H9 (cell line): ENCODE measurements at regions not wholly inside any gene's neighbourhood (a gene's known extent, or its start where the extent isn't known, plus 50 kb on each side); places are given as distances from the start of the nearest gene placed in this dataset.

Experiments
- DNase-seq: peaks from one replicate; pipeline ENCODE4 v3.0.0-alpha.2; 2017
- H2AFZ ChIP-seq: one replicate; pipeline ENCODE4 v1.6.1; 2013; ENCODE audit warnings: mild to moderate bottlenecking, low read length, control low read depth, moderate library complexity
- H2AK5ac ChIP-seq: 2 replicates; pipeline ENCODE4 v1.6.1; 2013; ENCODE audit warnings: low read length, control low read depth, mixed read lengths; ENCODE audit not compliant: insufficient read length
- H2BK120ac ChIP-seq: one replicate; pipeline ENCODE4 v1.6.1; 2013; ENCODE audit warnings: low read depth, mild to moderate bottlenecking, low read length, control low read depth, inconsistent platforms; ENCODE audit not compliant: poor library complexity, severe bottlenecking
- H2BK12ac ChIP-seq: 2 replicates; pipeline ENCODE4 v1.6.1; 2013; ENCODE audit warnings: low read length, control low read depth, mixed read lengths, low read depth; ENCODE audit not compliant: insufficient read length
- H2BK15ac ChIP-seq: 2 replicates; pipeline ENCODE4 v1.6.1; 2013; ENCODE audit warnings: low read depth, low read length, control low read depth
- H2BK20ac ChIP-seq: one replicate; pipeline ENCODE4 v1.6.1; 2013; ENCODE audit warnings: low read depth, mild to moderate bottlenecking, low read length, control low read depth, inconsistent platforms; ENCODE audit not compliant: poor library complexity, severe bottlenecking
- H2BK5ac ChIP-seq: 2 replicates; pipeline ENCODE4 v1.6.1; 2013; ENCODE audit warnings: low read length, control low read depth, mixed read lengths; ENCODE audit not compliant: insufficient read length
- H3K14ac ChIP-seq: 2 replicates; pipeline ENCODE4 v1.6.1; 2013; ENCODE audit warnings: low read length, control low read depth; ENCODE audit not compliant: insufficient read depth
- H3K18ac ChIP-seq: 2 replicates; pipeline ENCODE4 v1.6.1; 2013; ENCODE audit warnings: low read depth, mild to moderate bottlenecking, mixed read lengths, low read length, control low read depth; ENCODE audit not compliant: insufficient read length
- H3K23ac ChIP-seq: 2 replicates; pipeline ENCODE4 v1.6.1; 2013; ENCODE audit warnings: low read length, control low read depth, mixed read lengths, low read depth; ENCODE audit not compliant: insufficient read length
- H3K23me2 ChIP-seq: 2 replicates; pipeline ENCODE4 v1.6.1; 2013; ENCODE audit warnings: low read depth, mild to moderate bottlenecking, mixed read lengths, low read length, control low read depth; ENCODE audit not compliant: insufficient read length, poor library complexity, severe bottlenecking
- H3K27ac ChIP-seq: 2 replicates; pipeline ENCODE4 v1.5.1; 2013; ENCODE audit warnings: low read length, control low read depth, mixed read lengths, low read depth; ENCODE audit not compliant: insufficient read length
- H3K27me3 ChIP-seq: 2 replicates; pipeline ENCODE4 v1.6.1; 2013; ENCODE audit warnings: low read length, control low read depth, inconsistent platforms; ENCODE audit not compliant: insufficient read depth
- H3K4ac ChIP-seq: 2 replicates; pipeline ENCODE4 v1.6.1; 2013; ENCODE audit warnings: low read depth, mild to moderate bottlenecking, control low read depth, inconsistent platforms, low read length, moderate library complexity
- H3K4me1 ChIP-seq: 2 replicates; pipeline ENCODE4 v1.6.1; 2013; ENCODE audit warnings: low read length, control low read depth, inconsistent platforms; ENCODE audit not compliant: insufficient read depth
- H3K4me2 ChIP-seq: 2 replicates; pipeline ENCODE4 v1.6.1; 2013; ENCODE audit warnings: low read length, control low read depth, mixed read lengths; ENCODE audit not compliant: insufficient read length, insufficient read depth
- H3K56ac ChIP-seq: 2 replicates; pipeline ENCODE4 v1.6.1; 2013; ENCODE audit warnings: low read depth, mild to moderate bottlenecking, mixed read lengths, low read length, control low read depth; ENCODE audit not compliant: insufficient read length
- H3K79me1 ChIP-seq: 2 replicates; pipeline ENCODE4 v1.6.1; 2013; ENCODE audit warnings: low read depth, mild to moderate bottlenecking, moderate library complexity, low read length, control low read depth, inconsistent platforms; ENCODE audit not compliant: insufficient read depth, poor library complexity, severe bottlenecking
- H3K79me2 ChIP-seq: 2 replicates; pipeline ENCODE4 v1.6.1; 2013; ENCODE audit warnings: low read length, control low read depth, inconsistent platforms; ENCODE audit not compliant: insufficient read depth
- H3K9ac ChIP-seq: 2 replicates; pipeline ENCODE4 v1.6.1; 2013; ENCODE audit warnings: low read length, control low read depth, mixed read lengths; ENCODE audit not compliant: insufficient read length; ENCODE audit errors: extremely low read depth
- H3K9me3 ChIP-seq: one replicate; pipeline ENCODE4 v1.6.1; 2013; ENCODE audit warnings: low read depth, low read length, inconsistent platforms; ENCODE audit not compliant: control insufficient read depth
- H3T11ph ChIP-seq: one replicate; pipeline ENCODE4 v1.6.1; 2013; ENCODE audit warnings: mild to moderate bottlenecking, low read length, control low read depth, inconsistent platforms
- H4K20me1 ChIP-seq: one replicate; pipeline ENCODE4 v1.6.1; 2013; ENCODE audit not compliant: control insufficient read depth, insufficient read length, insufficient read depth
- H4K5ac ChIP-seq: 2 replicates; pipeline ENCODE4 v1.6.1; 2013; ENCODE audit warnings: low read depth, mild to moderate bottlenecking, mixed read lengths, low read length, control low read depth; ENCODE audit not compliant: insufficient read length
- H4K8ac ChIP-seq: replicated peaks from 2 replicates; pipeline ENCODE4 v1.6.1; 2013; ENCODE audit warnings: low read length, control low read depth, mixed read lengths, low read depth; ENCODE audit not compliant: insufficient read length
- H4K91ac ChIP-seq: 2 replicates; pipeline ENCODE4 v1.6.1; 2013; ENCODE audit warnings: low read depth, mild to moderate bottlenecking, moderate library complexity, mixed read lengths, low read length, control low read depth; ENCODE audit not compliant: insufficient read length
- H3K27ac Mint-ChIP-seq, 3 experiments: 2 replicates in 2 of 3; 3 replicates in 1 of 3; pipeline ENCODE4 v1.8.0; 2020 to 2021; ENCODE audit warnings: mixed read lengths in 3 of 3, mild to moderate bottlenecking in 1 of 3, moderate library complexity in 1 of 3
- H3K27me3 Mint-ChIP-seq: 2 replicates; pipeline ENCODE4 v1.8.0; 2021; ENCODE audit warnings: low read depth, mild to moderate bottlenecking, moderate library complexity, mixed read lengths
- H3K36me3 Mint-ChIP-seq, 3 experiments: 2 replicates in 2 of 3; 3 replicates in 1 of 3; pipeline ENCODE4 v1.8.0; 2020 to 2021; ENCODE audit warnings: low read depth in 3 of 3, mixed read lengths in 3 of 3; ENCODE audit not compliant: insufficient read depth in 1 of 3
- H3K4me1 Mint-ChIP-seq, 2 experiments: 2 replicates each; pipeline ENCODE4 v1.8.0; 2020; ENCODE audit warnings: mixed read lengths in 2 of 2
- H3K4me3 Mint-ChIP-seq, 2 experiments: 2 replicates in 1 of 2; 3 replicates in 1 of 2; pipeline ENCODE4 v1.8.0; 2020 to 2021; ENCODE audit warnings: mild to moderate bottlenecking in 2 of 2, mixed read lengths in 2 of 2, moderate library complexity in 1 of 2
- H3K9me3 Mint-ChIP-seq, 2 experiments: 2 replicates in 1 of 2; 3 replicates in 1 of 2; pipeline ENCODE4 v1.8.0; 2020; ENCODE audit warnings: mild to moderate bottlenecking in 2 of 2, mixed read lengths in 2 of 2, moderate library complexity in 1 of 2
- CTCF ChIP-seq: fragments of 200-600 bp; sonication (generic); conservative IDR thresholded peaks from 3 replicates; pipeline ENCODE4 v1.8.0; 2021; ENCODE audit warnings: antibody characterized with exemption, mild to moderate bottlenecking
- WGBS: extraction: QIAGEN DNeasy Blood & Tissue Kit; methylation state at CpG from one replicate; pipeline ENCODE4 v1.1.7; 2013; ENCODE audit warnings: missing lambda C conversion rate, low lambda C conversion rate, mixed read lengths; ENCODE audit not compliant: insufficient read length; ENCODE audit errors: extremely low coverage; 5-methylcytosine and 5-hydroxymethylcytosine counted together

GRCh38 chr10:5272065-5272803 lies 75.6 kb downstream of the AKR1C4 start:
- H3K4me3 Mint-ChIP-seq, result no peak overlapping the region
- no peak overlapping the region for H3K56ac ChIP-seq
- H4K5ac ChIP-seq, result no peak overlapping the region
- H2BK120ac ChIP-seq, result no peak overlapping the region
- no peak overlapping the region for H3K4ac ChIP-seq
- DNase-seq, result no peak
- no peak overlapping the region for H2AK5ac ChIP-seq
- no peak overlapping the region for H3K18ac ChIP-seq
- H3K23me2 ChIP-seq, result no peaks in the 10 kb centered on the region
- no peak overlapping the region for H3K23ac ChIP-seq
- H2BK5ac ChIP-seq, result no peak overlapping the region
- H3T11ph ChIP-seq, result no peak overlapping the region
- no peak overlapping the region for H2AFZ ChIP-seq
- H3K4me2 ChIP-seq, result no peak overlapping the region
- TF ChIP-seq CTCF, result no peak
- H3K27me3 ChIP-seq, result no peaks in the 10 kb centered on the region
- H4K20me1 ChIP-seq, result no peaks in the 10 kb centered on the region
- no peaks in the 10 kb centered on the region for H3K79me1 ChIP-seq
- H3K27me3 Mint-ChIP-seq, result no peaks in the 10 kb centered on the region
- H3K4me1 ChIP-seq, result no peaks in the 10 kb centered on the region
- no peak overlapping the region for H2BK20ac ChIP-seq
- no peaks in the 10 kb centered on the region for H3K4me1 Mint-ChIP-seq
- peaks cover 0 to 5% (median 0%) of the 10 kb centered on the region in 3 experiments; a peak in 1 of 7 replicates for H3K36me3 Mint-ChIP-seq
- no peaks in the 10 kb centered on the region for H3K79me2 ChIP-seq
- no peak overlapping the region for H2BK12ac ChIP-seq
- H4K8ac ChIP-seq, result no peak overlapping the region
- no peak overlapping the region for H4K91ac ChIP-seq
- no peak overlapping the region for H3K27ac Mint-ChIP-seq
- H3K9me3 Mint-ChIP-seq, result peaks cover 20 to 59% of the 10 kb centered on the region in 2 experiments
- no peaks in the 10 kb centered on the region for H3K9me3 ChIP-seq
- no peak overlapping the region for H3K27ac ChIP-seq
- no peak overlapping the region for H3K14ac ChIP-seq
- H3K9ac ChIP-seq, result no peak overlapping the region
- no peak overlapping the region for H2BK15ac ChIP-seq
- WGBS, result no CpG with 5 or more reads among the region's 3 CpGs
